K562 (cell line): ENCODE measurements at regions not wholly inside any gene's neighbourhood (a gene's known extent, or its start where the extent isn't known, plus 50 kb on each side); places are given as distances from the start of the nearest gene placed in this dataset.

Experiments used
- ATAC-seq: fragments of 200-7000 bp; cut with Tn5 transposase; 3 replicates; pipeline ENCODE4 v1.9.1; 2020; ENCODE audit warnings: moderate library complexity
- BruUV-seq: library from RNA; stranded (reverse); fragments of 400-500 nt; replicated peaks from 2 replicates; lab custom pipeline; 2021; lab: Mats Ljungman, UMichigan
- CTCF ChIA-PET: fragments of 300-600 bp; formaldehyde crosslinking; extraction: SDS; loops from one replicate; lab custom pipeline; 2021; ENCODE audit warnings: low intra/inter-chr PET ratio; lab: Yijun Ruan, JAX
- POLR2A ChIA-PET: fragments of 300-600, 350-650 bp; sonication (Branson Sonifier 250); formaldehyde crosslinking; extraction: SDS; loops from one replicate; lab custom pipeline; 2021; ENCODE audit warnings: antibody characterized with exemption, inconsistent platforms; lab: Yijun Ruan, JAX
- DNase-seq, 4 experiments: peaks; one replicate each; pipeline versions ENCODE4 v3.0.0 to v3.0.0-alpha.2; 2011 to 2018; ENCODE audit warnings: low spot score in 3 of 4, mixed read lengths in 3 of 4; ENCODE audit errors: extremely low read depth in 1 of 4
- FAIRE-seq: peaks from 2 replicates; lab custom pipeline; 2011; peaks lifted over from hg19 to GRCh38; lab: Jason Lieb, UNC
- H2AFZ ChIP-seq: 2 replicates; pipeline ENCODE4 v1.6.0; 2011; ENCODE audit warnings: low read depth, low read length, control low read depth, inconsistent platforms
- H3K27ac ChIP-seq: fragments of 200-600 bp; 3 replicates; pipeline ENCODE4 v1.8.0; 2011; ENCODE audit warnings: low read depth, mild to moderate bottlenecking, control low read depth, inconsistent platforms, low read length, moderate library complexity, mixed read lengths; ENCODE audit errors: extremely low read depth
- H3K27me3 ChIP-seq, 2 experiments: fragments of 300-600 bp in 1 of 2; 2 replicates in 1 of 2; 3 replicates in 1 of 2; pipeline versions ENCODE4 v1.6.0 to v1.8.0; 2011; ENCODE audit warnings: inconsistent platforms in 2 of 2, low read length in 2 of 2, mild to moderate bottlenecking in 1 of 2, mixed read lengths in 1 of 2, moderate library complexity in 1 of 2; ENCODE audit not compliant: control insufficient read depth in 2 of 2, insufficient read depth in 2 of 2
- H3K36me3 ChIP-seq: fragments of 300-600 bp; 3 replicates; pipeline ENCODE4 v1.8.0; 2011; ENCODE audit warnings: mild to moderate bottlenecking, low read length, inconsistent platforms; ENCODE audit not compliant: control insufficient read depth, insufficient read depth
- H3K4me1 ChIP-seq, 2 experiments: fragments of 200-600 bp in 1 of 2; replicated peaks in 1 of 2; 2 replicates in 1 of 2; 3 replicates in 1 of 2; pipeline versions ENCODE4 v1.5.1 to v1.8.0; 2011; ENCODE audit warnings: inconsistent platforms in 2 of 2, low read length in 2 of 2, mild to moderate bottlenecking in 1 of 2, mixed read lengths in 1 of 2, moderate library complexity in 1 of 2; ENCODE audit not compliant: control insufficient read depth in 2 of 2, insufficient read depth in 2 of 2
- H3K4me2 ChIP-seq: 2 replicates; pipeline ENCODE4 v1.6.1; 2011; ENCODE audit warnings: low read length, control low read depth, inconsistent platforms, mixed read lengths; ENCODE audit not compliant: insufficient read depth
- H3K4me3 ChIP-seq: fragments of 200-600 bp; sonication (generic), shearing (Covaris generic); 2 replicates; pipeline ENCODE4 v1.5.1; 2016; ENCODE audit warnings: control low read depth, inconsistent platforms
- H3K79me2 ChIP-seq: fragments of 200-600 bp; 3 replicates; pipeline ENCODE4 v1.8.0; 2011; ENCODE audit warnings: low read length, inconsistent platforms; ENCODE audit not compliant: control insufficient read depth, insufficient read depth
- H3K9ac ChIP-seq, 2 experiments: 2 replicates each; pipeline versions ENCODE4 v1.6.0 to v1.6.1; 2011; ENCODE audit warnings: low read depth in 2 of 2, low read length in 2 of 2, control low read depth in 1 of 2, inconsistent platforms in 1 of 2, mild to moderate bottlenecking in 1 of 2, mixed read lengths in 1 of 2; ENCODE audit not compliant: insufficient read depth in 1 of 2
- H3K9me1 ChIP-seq: one replicate; pipeline ENCODE4 v1.6.0; 2011; ENCODE audit warnings: inconsistent platforms, mild to moderate bottlenecking, low read length, moderate library complexity; ENCODE audit not compliant: control insufficient read depth, insufficient read depth
- H3K9me3 ChIP-seq: replicated peaks from 2 replicates; pipeline ENCODE4 v1.5.1; 2011; ENCODE audit warnings: low read depth, low read length, inconsistent platforms; ENCODE audit not compliant: control insufficient read depth, insufficient read depth
- H4K20me1 ChIP-seq: replicated peaks from 2 replicates; pipeline ENCODE4 v1.6.1; 2011; ENCODE audit warnings: low read length, inconsistent platforms, mixed read lengths; ENCODE audit not compliant: control insufficient read depth, insufficient read depth
- ARID3B ChIP-seq: fragments of 250-450 bp; sonication (Bioruptor Pico); IDR thresholded peaks from 2 replicates; pipeline ENCODE4 v1.4.0; 2020; ENCODE audit warnings: borderline replicate concordance
- CBFA2T2 ChIP-seq: fragments of 450-650 bp; conservative IDR thresholded peaks from 2 replicates; pipeline ENCODE4 v1.6.1; 2017; ENCODE audit warnings: mild to moderate bottlenecking
- CEBPB ChIP-seq: fragments of 450-650 bp; IDR thresholded peaks from 2 replicates; pipeline ENCODE4 v1.6.1; 2016; ENCODE audit warnings: missing genetic modification characterization, missing compliant biosample characterization
- CREB3L1 ChIP-seq: fragments of 450-650 bp; IDR thresholded peaks from 2 replicates; pipeline ENCODE4 v1.6.1; 2014; ENCODE audit warnings: low read depth, mild to moderate bottlenecking, moderate library complexity, borderline replicate concordance
- HDAC6 ChIP-seq: IDR thresholded peaks from 2 replicates; pipeline ENCODE4 v1.6.1; 2012; ENCODE audit warnings: low read depth, mild to moderate bottlenecking, control low read depth, inconsistent platforms, low read length, moderate library complexity
- NFE2L1 ChIP-seq: fragments of 450-650 bp; IDR thresholded peaks from 2 replicates; pipeline ENCODE4 v1.6.1; 2016; ENCODE audit warnings: missing genetic modification characterization, low read depth, mild to moderate bottlenecking, missing compliant biosample characterization, moderate library complexity, borderline replicate concordance
- SIX5 ChIP-seq, 2 experiments: IDR thresholded peaks; 2 replicates each; pipeline ENCODE4 v1.6.1; 2011; ENCODE audit warnings: low read length in 2 of 2, borderline replicate concordance in 1 of 2, low read depth in 1 of 2, mild to moderate bottlenecking in 1 of 2, moderate library complexity in 1 of 2; ENCODE audit not compliant: insufficient read depth in 1 of 2
- SRF ChIP-seq, 2 experiments: fragments of 250-450, 450-650 bp in 1 of 2; sonication (Bioruptor Pico) in 1 of 2; sonication (generic) in 1 of 2; formaldehyde crosslinking; IDR thresholded peaks; 2 replicates each; pipeline versions ENCODE4 v1.5.0 to v1.5.1; 2020 to 2022; ENCODE audit warnings: mild to moderate bottlenecking in 1 of 2, missing genetic modification reagents in 1 of 2
- TFAM ChIP-seq: fragments of 250-450 bp; sonication (Bioruptor Pico); conservative IDR thresholded peaks from 2 replicates; pipeline ENCODE4 v1.5.0; 2021; ENCODE audit warnings: mild to moderate bottlenecking, moderate library complexity
- ZNF174 ChIP-seq: fragments of 250-450 bp; sonication (Bioruptor Pico); IDR thresholded peaks from 2 replicates; pipeline ENCODE4 v1.4.0; 2020; ENCODE audit warnings: mild to moderate bottlenecking
- ZNF274 ChIP-seq: IDR thresholded peaks from 2 replicates; pipeline ENCODE4 v1.6.1; 2011; ENCODE audit warnings: low read depth, mild to moderate bottlenecking, low read length, moderate library complexity, borderline replicate concordance
- ZNF347 ChIP-seq: fragments of 450-650 bp; formaldehyde crosslinking; IDR thresholded peaks from 2 replicates; pipeline ENCODE4 v1.4.0; 2020; ENCODE audit warnings: low read depth, mild to moderate bottlenecking, moderate library complexity
- ZNF511 ChIP-seq: sonication (generic); formaldehyde crosslinking; IDR thresholded peaks from 2 replicates; pipeline ENCODE4 v1.8.0; 2022; ENCODE audit warnings: mild to moderate bottlenecking, missing genetic modification reagents
- WGBS: fragments of 100-300 bp; shearing (Covaris generic); methylation state at CpG from one replicate; pipeline ENCODE4 v1.1.6; 2016; ENCODE audit warnings: low coverage, mixed read lengths; ENCODE audit not compliant: insufficient coverage; ENCODE audit errors: missing lambda C conversion rate; 5-methylcytosine and 5-hydroxymethylcytosine counted together
- in situ Hi-C: fragments of 300-500 bp; cut with MboI; formaldehyde crosslinking; loops from 4 replicates; pipeline ENCODE4 v1.15.0; 2018; ENCODE audit warnings: inconsistent platforms, mixed read lengths
- intact Hi-C: fragments of 100-400 bp; cut with micrococcal nuclease; formaldehyde crosslinking; loops from 2 replicates; pipeline ENCODE4 v1.14.2; 2022

GRCh38 chr4:19054916-19055315 lies 1033.4 kb upstream of the LCORL start (continued):
- TF ChIP-seq CREB3L1 (no peak), ARID3B (CRISPR knock-in tag) (no peak), NFE2L1 (tag) (no peak), CEBPB (tag) (no peak), CBFA2T2 (no peak), ZNF274 (no peak), ZNF174 (CRISPR knock-in tag) (no peak)

- BruUV-seq, result no TSS peak
- H3K27ac ChIP-seq, result no peak overlapping the region
- no peaks in the 10 kb centered on the region for H3K27me3 ChIP-seq
- CTCF ChIA-PET, result no interaction called here
- no peak overlapping the region for H3K4me3 ChIP-seq
- H4K20me1 ChIP-seq, result no peaks in the 10 kb centered on the region
- WGBS, result 2% methylated on average over 5 of the region's 5 CpGs
- H3K9me1 ChIP-seq, result no peaks in the 10 kb centered on the region
- H3K36me3 ChIP-seq, result no peaks in the 10 kb centered on the region
- H3K9me3 ChIP-seq, result no peaks in the 10 kb centered on the region
- H3K79me2 ChIP-seq, result no peaks in the 10 kb centered on the region
- no peak overlapping the region for H3K4me2 ChIP-seq
- H3K4me1 ChIP-seq, result no peaks in the 10 kb centered on the region
- H3K9ac ChIP-seq, result no peak overlapping the region
- no peak overlapping the region for H2AFZ ChIP-seq
- FAIRE-seq (no peak), ATAC-seq (no peak), DNase-seq (no peak)
- intact Hi-C loops (no loop called here), in situ Hi-C loops (no loop called here)
- POLR2A ChIA-PET, result no interaction called here
- TF ChIP-seq HDAC6, result no peak
- no peak for TF ChIP-seq ZNF511
- no peak for TF ChIP-seq SRF (CRISPR knock-in tag; IDR thresholded peaks at IDR 0.05)
- no peak for TF ChIP-seq ZNF347 (CRISPR knock-in tag)
- TF ChIP-seq SIX5 (IDR thresholded peaks at IDR 0.05; ENCODE audit: borderline replicate concordance in 1 of 2, insufficient read depth in 1 of 2, low read depth in 1 of 2, low read length in 2 of 2), result no peak
- no peak for TF ChIP-seq TFAM (CRISPR knock-in tag)
Observed at GRCh38 chr4:19051831-19052230, 1030.3 kb upstream of the LCORL start.
